Glutamatergic neuron (in vitro differentiated cells): ENCODE measurements at regions not wholly inside any gene's neighbourhood (a gene's known extent, or its start where the extent isn't known, plus 50 kb on each side); places are given as distances from the start of the nearest gene placed in this dataset.
"Not testable (repeated sequence)": the region's sequence is repeated elsewhere in the genome, so short reads cannot be mapped to it uniquely, and the experiment has no call there.

Experiments
- DNase-seq: peaks from one replicate; pipeline ENCODE4 v3.0.0; 2022
- H3K27ac Mint-ChIP-seq: one replicate; pipeline ENCODE4 v1.8.0; 2020; ENCODE audit warnings: mild to moderate bottlenecking, mixed read lengths, inconsistent platforms; ENCODE audit not compliant: unreplicated experiment
- H3K27me3 Mint-ChIP-seq: one replicate; pipeline ENCODE4 v1.8.0; 2020; ENCODE audit warnings: mild to moderate bottlenecking, moderate library complexity, mixed read lengths, inconsistent platforms; ENCODE audit not compliant: unreplicated experiment
- H3K36me3 Mint-ChIP-seq: one replicate; pipeline ENCODE4 v1.8.0; 2020; ENCODE audit warnings: mild to moderate bottlenecking, mixed read lengths, inconsistent platforms; ENCODE audit not compliant: unreplicated experiment
- H3K4me1 Mint-ChIP-seq: one replicate; pipeline ENCODE4 v1.8.0; 2020; ENCODE audit warnings: mild to moderate bottlenecking, low read depth, mixed read lengths, inconsistent platforms; ENCODE audit not compliant: unreplicated experiment
- H3K4me3 Mint-ChIP-seq: one replicate; pipeline ENCODE4 v1.8.0; 2020; ENCODE audit warnings: mild to moderate bottlenecking, mixed read lengths, inconsistent platforms; ENCODE audit not compliant: unreplicated experiment
- H3K9me3 Mint-ChIP-seq: one replicate; pipeline ENCODE4 v1.8.0; 2020; ENCODE audit warnings: mild to moderate bottlenecking, moderate library complexity, mixed read lengths, inconsistent platforms; ENCODE audit not compliant: unreplicated experiment
- CTCF ChIP-seq: fragments of 200-600 bp; sonication (generic); IDR thresholded peaks from one replicate; pipeline ENCODE4 v1.5.0; 2021; ENCODE audit not compliant: partially characterized antibody, unreplicated experiment

- TF ChIP-seq CTCF, result no peak
- no peaks in the 10 kb centered on the region for H3K27me3 Mint-ChIP-seq
- H3K27ac Mint-ChIP-seq, result no peak overlapping the region
- H3K36me3 Mint-ChIP-seq, result peaks cover 8% of the 10 kb centered on the region
- no peak for DNase-seq
- H3K4me3 Mint-ChIP-seq, result no peak overlapping the region
- H3K9me3 Mint-ChIP-seq, result peaks cover 2% of the 10 kb centered on the region
- H3K4me1 Mint-ChIP-seq, result peaks cover 18% of the 10 kb centered on the region
Measured at GRCh38 chr18:9003406-9004100, 98.9 kb upstream of the NDUFV2 start.

GRCh38 chr18:9004308-9004707, 98.2 kb upstream of the NDUFV2 start:
- peaks cover 11% of the 10 kb centered on the region for H3K4me1 Mint-ChIP-seq
- H3K4me3 Mint-ChIP-seq, H3K27me3 Mint-ChIP-seq, H3K27ac Mint-ChIP-seq, DNase-seq, H3K36me3 Mint-ChIP-seq, H3K9me3 Mint-ChIP-seq: not testable (repeated sequence)

- not testable (repeated sequence) for H3K4me1 Mint-ChIP-seq, H3K27ac Mint-ChIP-seq, DNase-seq, H3K4me3 Mint-ChIP-seq, H3K27me3 Mint-ChIP-seq, H3K9me3 Mint-ChIP-seq
- peaks cover 11% of the 10 kb centered on the region for H3K36me3 Mint-ChIP-seq
Measured at GRCh38 chr18:9007700-9008099, 94.8 kb upstream of the NDUFV2 start.

- Mint-ChIP-seq H3K27ac (no peak overlapping the region), H3K36me3 (peaks cover 10% of the 10 kb centered on the region), H3K4me3 (no peak overlapping the region), H3K27me3 (peaks cover 2% of the 10 kb centered on the region), H3K4me1 (peaks cover 5% of the 10 kb centered on the region), H3K9me3 (peaks cover 3% of the 10 kb centered on the region)
- no peak for TF ChIP-seq CTCF
- no peak for DNase-seq
Measured at GRCh38 chr18:9008200-9008708, 94.2 kb upstream of the NDUFV2 start.

GRCh38 chr18:9008709-9009635, 93.5 kb upstream of the NDUFV2 start:
- DNase-seq, result no peak
- Mint-ChIP-seq H3K36me3 (peaks cover 6% of the 10 kb centered on the region), H3K9me3 (peaks cover 2% of the 10 kb centered on the region), H3K4me3 (no peak overlapping the region), H3K27me3 (peaks cover 4% of the 10 kb centered on the region), H3K4me1 (peaks cover 5% of the 10 kb centered on the region), H3K27ac (no peak overlapping the region)
- TF ChIP-seq CTCF, result no peak
